ENCODE measurements at regions not wholly inside any gene's neighbourhood (a gene's known extent, or its start where the extent isn't known, plus 50 kb on each side); places are given as distances from the start of the nearest gene placed in this dataset.

DNA sequence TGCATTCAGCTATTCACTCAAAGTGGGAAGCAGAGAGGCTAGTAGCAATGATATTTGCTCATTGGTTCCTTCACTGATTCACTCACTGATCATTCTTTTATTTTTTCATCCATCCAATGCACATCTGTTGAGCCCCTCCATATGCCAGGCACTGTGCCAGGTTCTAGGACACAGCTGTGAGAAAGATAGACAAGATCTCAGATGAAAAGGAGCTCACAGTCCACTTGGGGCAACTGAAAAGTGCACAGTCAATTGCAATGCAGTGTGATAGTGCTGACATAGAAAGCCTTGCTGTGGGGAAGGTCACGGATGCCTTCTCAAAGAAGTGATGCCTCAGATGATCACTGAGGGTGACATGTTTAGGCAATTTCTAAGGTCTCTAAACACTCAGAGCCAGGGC is 262.3 kb downstream of the PTEN start:
- TF ChIP-seq, protein P1, sequence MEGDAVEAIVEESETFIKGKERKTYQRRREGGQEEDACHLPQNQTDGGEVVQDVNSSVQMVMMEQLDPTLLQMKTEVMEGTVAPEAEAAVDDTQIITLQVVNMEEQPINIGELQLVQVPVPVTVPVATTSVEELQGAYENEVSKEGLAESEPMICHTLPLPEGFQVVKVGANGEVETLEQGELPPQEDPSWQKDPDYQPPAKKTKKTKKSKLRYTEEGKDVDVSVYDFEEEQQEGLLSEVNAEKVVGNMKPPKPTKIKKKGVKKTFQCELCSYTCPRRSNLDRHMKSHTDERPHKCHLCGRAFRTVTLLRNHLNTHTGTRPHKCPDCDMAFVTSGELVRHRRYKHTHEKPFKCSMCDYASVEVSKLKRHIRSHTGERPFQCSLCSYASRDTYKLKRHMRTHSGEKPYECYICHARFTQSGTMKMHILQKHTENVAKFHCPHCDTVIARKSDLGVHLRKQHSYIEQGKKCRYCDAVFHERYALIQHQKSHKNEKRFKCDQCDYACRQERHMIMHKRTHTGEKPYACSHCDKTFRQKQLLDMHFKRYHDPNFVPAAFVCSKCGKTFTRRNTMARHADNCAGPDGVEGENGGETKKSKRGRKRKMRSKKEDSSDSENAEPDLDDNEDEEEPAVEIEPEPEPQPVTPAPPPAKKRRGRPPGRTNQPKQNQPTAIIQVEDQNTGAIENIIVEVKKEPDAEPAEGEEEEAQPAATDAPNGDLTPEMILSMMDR (IDR thresholded peaks at IDR 0.05) = no peak
- no peak for TF ChIP-seq ZFX (IDR thresholded peaks at IDR 0.05; ENCODE audit: borderline replicate concordance)

Measured in 22Rv1 (cell line).